Hepatocyte (in vitro differentiated cells): ENCODE measurements at regions not wholly inside any gene's neighbourhood (a gene's known extent, or its start where the extent isn't known, plus 50 kb on each side); places are given as distances from the start of the nearest gene placed in this dataset.

Experiments
- EZH2 ChIP-seq: fragments of 200-600 bp; sonication (generic); IDR thresholded peaks from 2 replicates; pipeline ENCODE4 v1.6.1; 2016; ENCODE audit warnings: antibody characterized with exemption, mild to moderate bottlenecking, borderline replicate concordance
- TF ChIP-seq, protein P1 (sequence below): fragments of 200-600 bp; sonication (generic); IDR thresholded peaks from 2 replicates; pipeline ENCODE4 v1.5.1; 2016; ENCODE audit warnings: antibody characterized with exemption, mild to moderate bottlenecking; ENCODE audit not compliant: poor library complexity

DNA sequence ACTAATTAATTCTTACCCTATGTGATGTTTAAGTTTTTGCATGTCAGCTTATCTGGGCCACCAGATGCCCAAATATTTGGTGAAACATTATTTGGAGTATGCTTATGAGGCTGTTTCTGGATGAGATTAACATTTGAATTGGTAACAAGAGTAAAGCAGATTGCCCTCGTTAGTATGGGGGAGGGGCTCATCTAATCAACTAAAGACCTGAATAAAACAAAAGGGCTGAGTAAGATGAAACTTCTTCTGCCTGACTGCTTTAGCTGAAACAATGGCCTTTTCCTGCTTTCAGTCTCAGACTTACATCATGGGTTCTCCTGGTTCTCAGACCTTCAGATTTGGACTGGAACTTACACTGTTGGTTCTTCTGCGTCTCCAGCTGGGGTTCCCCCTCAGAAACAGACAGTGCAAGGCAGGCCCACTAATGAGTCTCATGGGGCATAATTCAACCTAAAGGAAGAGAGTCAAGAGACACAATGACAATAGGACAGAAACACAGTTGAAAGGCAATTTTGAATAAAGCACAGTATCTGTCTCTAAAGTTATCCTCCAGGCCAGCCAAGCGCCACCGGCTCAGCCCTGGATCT, 288.4 kb downstream of the CAAP1 start:
- TF ChIP-seq, protein P1, sequence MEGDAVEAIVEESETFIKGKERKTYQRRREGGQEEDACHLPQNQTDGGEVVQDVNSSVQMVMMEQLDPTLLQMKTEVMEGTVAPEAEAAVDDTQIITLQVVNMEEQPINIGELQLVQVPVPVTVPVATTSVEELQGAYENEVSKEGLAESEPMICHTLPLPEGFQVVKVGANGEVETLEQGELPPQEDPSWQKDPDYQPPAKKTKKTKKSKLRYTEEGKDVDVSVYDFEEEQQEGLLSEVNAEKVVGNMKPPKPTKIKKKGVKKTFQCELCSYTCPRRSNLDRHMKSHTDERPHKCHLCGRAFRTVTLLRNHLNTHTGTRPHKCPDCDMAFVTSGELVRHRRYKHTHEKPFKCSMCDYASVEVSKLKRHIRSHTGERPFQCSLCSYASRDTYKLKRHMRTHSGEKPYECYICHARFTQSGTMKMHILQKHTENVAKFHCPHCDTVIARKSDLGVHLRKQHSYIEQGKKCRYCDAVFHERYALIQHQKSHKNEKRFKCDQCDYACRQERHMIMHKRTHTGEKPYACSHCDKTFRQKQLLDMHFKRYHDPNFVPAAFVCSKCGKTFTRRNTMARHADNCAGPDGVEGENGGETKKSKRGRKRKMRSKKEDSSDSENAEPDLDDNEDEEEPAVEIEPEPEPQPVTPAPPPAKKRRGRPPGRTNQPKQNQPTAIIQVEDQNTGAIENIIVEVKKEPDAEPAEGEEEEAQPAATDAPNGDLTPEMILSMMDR: no peak
- no peak for TF ChIP-seq EZH2
